ENCODE measurements at regions not wholly inside any gene's neighbourhood (a gene's known extent, or its start where the extent isn't known, plus 50 kb on each side); places are given as distances from the start of the nearest gene placed in this dataset.

- no peak for DNase-seq
- H3K4me1 Mint-ChIP-seq, result no peaks in the 10 kb centered on the region
- no peaks in the 10 kb centered on the region for H3K9me3 Mint-ChIP-seq
- peak overlapping the region in 1 of 6 donors; percentile 4 for H3K27ac Mint-ChIP-seq
- no peak overlapping the region for H3K4me3 Mint-ChIP-seq
- no peaks in the 10 kb centered on the region for H3K36me3 Mint-ChIP-seq
- peaks cover 2 to 5% (median 3%) of the 10 kb centered on the region in 3 donors for H3K27me3 Mint-ChIP-seq (ENCODE audit: low read depth in 3 of 3)
Observed at GRCh38 chr6:137734005-137734874, 132.8 kb upstream of the TNFAIP3 start.

DNA sequence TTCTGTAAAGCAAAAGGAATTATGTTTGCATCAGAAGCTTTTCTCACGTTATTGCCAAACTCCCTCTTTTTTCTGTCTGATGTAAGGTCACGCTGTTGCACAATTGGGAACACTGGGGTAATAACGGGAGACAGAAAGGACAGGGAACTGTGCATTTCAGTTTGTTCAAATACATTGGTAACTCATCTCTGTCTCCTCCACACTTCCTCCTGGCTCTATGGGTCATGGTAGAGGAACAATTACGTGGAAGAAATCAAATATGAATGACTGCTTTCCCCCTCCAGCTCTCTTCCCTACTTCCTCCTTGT, 132.2 kb upstream of the TNFAIP3 start:
- H3K36me3 Mint-ChIP-seq, result no peaks in the 10 kb centered on the region
- H3K4me3 Mint-ChIP-seq, result no peak overlapping the region
- no peak for DNase-seq
- peaks cover 0 to 3% (median 0%) of the 10 kb centered on the region in 6 donors for H3K9me3 Mint-ChIP-seq
- peaks cover 2 to 5% (median 3%) of the 10 kb centered on the region in 3 donors for H3K27me3 Mint-ChIP-seq (ENCODE audit: low read depth in 3 of 3)
- no peaks in the 10 kb centered on the region for H3K4me1 Mint-ChIP-seq
- H3K27ac Mint-ChIP-seq, result peak overlapping the region in 1 of 6 donors; percentile 41

- DNase-seq, result no peak
- H3K4me3 Mint-ChIP-seq, result no peak overlapping the region
- H3K27ac Mint-ChIP-seq, result peak overlapping the region in 2 of 6 donors; percentile 47 to 68
- H3K36me3 Mint-ChIP-seq, result no peaks in the 10 kb centered on the region
- no peaks in the 10 kb centered on the region for H3K4me1 Mint-ChIP-seq
- peaks cover 3 to 10% (median 7%) of the 10 kb centered on the region in 3 donors for H3K27me3 Mint-ChIP-seq (ENCODE audit: low read depth in 3 of 3)
- peaks cover 0 to 3% (median 0%) of the 10 kb centered on the region in 6 donors for H3K9me3 Mint-ChIP-seq
Observed at GRCh38 chr6:137736048-137736818, 130.8 kb upstream of the TNFAIP3 start.

DNA sequence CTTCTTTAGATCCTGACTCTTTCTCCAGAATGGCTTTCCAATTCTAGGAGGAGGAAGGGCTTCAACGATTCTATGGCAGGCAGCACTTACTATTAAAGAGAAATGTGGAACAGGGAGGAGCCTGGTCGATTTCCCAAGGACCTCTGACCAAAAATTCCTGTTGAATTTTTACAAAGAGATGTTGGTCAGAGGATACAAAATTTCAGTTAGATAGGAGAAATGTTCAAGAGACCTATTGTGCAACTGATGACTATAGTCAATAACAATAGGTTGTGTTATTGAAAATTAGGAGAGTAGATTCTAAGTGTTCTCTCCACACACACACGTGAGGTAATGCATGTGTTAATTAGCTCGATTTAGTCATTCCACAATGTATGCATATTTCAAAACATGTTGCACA, 130.1 kb upstream of the TNFAIP3 start:
- DNase-seq, result no peak
- H3K4me1 Mint-ChIP-seq, result no peaks in the 10 kb centered on the region
- no peak overlapping the region for H3K4me3 Mint-ChIP-seq
- H3K9me3 Mint-ChIP-seq, result peaks cover 0 to 3% (median 0%) of the 10 kb centered on the region in 6 donors
- H3K36me3 Mint-ChIP-seq, result no peaks in the 10 kb centered on the region
- peak overlapping the region in 1 of 6 donors; percentile 36 for H3K27ac Mint-ChIP-seq
- peaks cover 3 to 10% (median 7%) of the 10 kb centered on the region in 3 donors for H3K27me3 Mint-ChIP-seq (ENCODE audit: low read depth in 3 of 3)

DNA sequence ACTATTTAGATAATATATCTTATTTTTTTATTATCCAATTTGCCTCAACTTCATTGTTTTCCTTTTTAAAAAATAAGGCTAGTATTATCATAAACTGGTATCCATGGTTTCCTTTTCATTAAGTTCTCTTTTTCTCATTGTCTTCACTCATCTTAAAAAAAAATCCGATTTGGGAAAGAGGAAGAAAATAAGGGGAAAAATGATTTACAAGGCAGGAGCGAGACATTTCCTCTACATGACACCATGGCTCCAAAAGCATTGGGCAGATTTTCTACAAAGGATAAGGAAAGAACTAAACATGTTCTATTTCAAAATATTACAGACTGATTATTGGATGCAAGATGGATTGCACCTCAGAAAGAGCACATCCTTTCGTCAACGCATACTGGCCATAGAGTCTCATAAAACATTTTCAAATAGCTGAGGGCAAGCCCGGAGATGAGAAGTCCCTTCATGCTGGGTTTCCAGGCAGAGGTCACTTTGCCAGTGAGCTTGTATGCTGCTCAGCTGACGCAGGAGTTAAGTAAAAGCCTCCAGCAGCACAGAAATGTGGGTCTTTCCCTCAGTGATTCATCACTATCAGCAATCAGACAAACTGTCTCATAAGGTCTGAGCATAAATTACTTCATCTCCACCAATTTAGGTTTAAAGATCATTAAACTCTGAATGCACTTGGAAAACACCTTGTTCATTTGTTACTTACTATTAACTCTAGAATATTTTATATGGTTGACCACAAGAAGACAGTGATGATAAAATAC, 129.0 kb upstream of the TNFAIP3 start:
- Mint-ChIP-seq H3K9me3 (peaks cover 0 to 3% (median 0%) of the 10 kb centered on the region in 6 donors), H3K4me3 (no peak overlapping the region), H3K27ac (peak overlapping the region in 2 of 6 donors; percentile 2 to 16), H3K4me1 (no peaks in the 10 kb centered on the region), H3K27me3 (ENCODE audit: low read depth in 3 of 3) (peaks cover 2 to 10% (median 7%) of the 10 kb centered on the region in 3 donors), H3K36me3 (no peaks in the 10 kb centered on the region)
- DNase-seq, result no peak

DNA sequence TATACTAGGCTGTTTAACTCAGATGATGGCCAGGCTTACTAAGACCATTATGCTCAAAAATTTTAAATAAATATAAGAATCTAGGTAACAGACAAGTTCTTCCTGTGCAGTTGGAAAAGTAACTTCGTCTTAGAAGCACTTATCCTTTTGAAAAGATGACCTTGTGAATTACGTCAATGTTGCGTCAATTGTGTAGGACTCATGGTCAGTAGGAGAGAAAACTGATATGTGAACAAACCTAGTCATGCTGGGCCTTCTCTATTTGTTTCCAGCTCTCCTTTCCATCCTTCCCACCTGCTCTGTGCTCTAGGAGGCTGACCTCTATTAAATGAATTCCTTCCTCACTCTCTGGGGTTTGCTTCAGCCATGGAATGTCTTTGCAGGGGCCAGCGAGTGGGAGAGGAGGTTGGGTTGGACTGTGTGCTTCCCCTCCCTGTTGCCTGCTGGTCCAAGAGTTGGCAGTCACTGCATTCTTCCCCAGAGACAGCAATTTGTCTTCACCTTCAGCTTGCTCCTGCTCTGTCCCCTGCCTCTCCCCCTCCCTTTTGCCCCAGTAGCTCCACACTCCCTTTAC, 128.0 kb upstream of the TNFAIP3 start:
- peaks cover 0 to 3% (median 0%) of the 10 kb centered on the region in 6 donors for H3K9me3 Mint-ChIP-seq
- DNase-seq, result no peak
- H3K4me1 Mint-ChIP-seq, result peaks cover 0 to 1% of the 10 kb centered on the region in 2 donors
- no peaks in the 10 kb centered on the region for H3K36me3 Mint-ChIP-seq
- H3K4me3 Mint-ChIP-seq, result no peak overlapping the region
- peak overlapping the region in 2 of 6 donors; percentile 31 to 50 for H3K27ac Mint-ChIP-seq
- H3K27me3 Mint-ChIP-seq (ENCODE audit: low read depth in 3 of 3), result peaks cover 2 to 10% (median 6%) of the 10 kb centered on the region in 3 donors

DNA sequence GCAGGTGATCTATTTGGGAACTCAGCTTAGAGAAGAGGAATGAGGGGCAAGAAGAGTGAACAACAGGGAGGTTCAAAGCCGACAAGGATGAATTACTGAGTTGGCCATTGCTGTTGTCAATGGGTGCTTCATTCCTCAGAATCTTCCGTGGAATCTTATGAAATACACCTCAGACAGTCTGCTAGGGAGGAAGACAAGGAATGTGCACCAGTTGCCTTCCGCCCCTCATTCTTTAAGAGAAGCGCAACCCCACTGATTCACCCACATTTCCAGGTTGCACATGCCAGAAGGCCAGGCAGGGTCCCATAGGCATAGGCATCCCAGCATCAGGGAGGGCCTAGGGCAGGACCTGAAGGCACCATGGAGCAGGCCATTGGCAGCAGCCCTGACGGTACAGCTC, 127.5 kb upstream of the TNFAIP3 start:
- peak overlapping the region in 2 of 6 donors; percentile 31 to 50 for H3K27ac Mint-ChIP-seq
- H3K27me3 Mint-ChIP-seq (ENCODE audit: low read depth in 3 of 3), result peaks cover 2 to 10% (median 6%) of the 10 kb centered on the region in 3 donors
- DNase-seq, result no peak
- H3K4me3 Mint-ChIP-seq, result no peak overlapping the region
- H3K36me3 Mint-ChIP-seq, result no peaks in the 10 kb centered on the region
- H3K4me1 Mint-ChIP-seq, result peaks cover 2% of the 10 kb centered on the region in 2 donors
- peaks cover 0 to 3% (median 0%) of the 10 kb centered on the region in 6 donors for H3K9me3 Mint-ChIP-seq

DNA sequence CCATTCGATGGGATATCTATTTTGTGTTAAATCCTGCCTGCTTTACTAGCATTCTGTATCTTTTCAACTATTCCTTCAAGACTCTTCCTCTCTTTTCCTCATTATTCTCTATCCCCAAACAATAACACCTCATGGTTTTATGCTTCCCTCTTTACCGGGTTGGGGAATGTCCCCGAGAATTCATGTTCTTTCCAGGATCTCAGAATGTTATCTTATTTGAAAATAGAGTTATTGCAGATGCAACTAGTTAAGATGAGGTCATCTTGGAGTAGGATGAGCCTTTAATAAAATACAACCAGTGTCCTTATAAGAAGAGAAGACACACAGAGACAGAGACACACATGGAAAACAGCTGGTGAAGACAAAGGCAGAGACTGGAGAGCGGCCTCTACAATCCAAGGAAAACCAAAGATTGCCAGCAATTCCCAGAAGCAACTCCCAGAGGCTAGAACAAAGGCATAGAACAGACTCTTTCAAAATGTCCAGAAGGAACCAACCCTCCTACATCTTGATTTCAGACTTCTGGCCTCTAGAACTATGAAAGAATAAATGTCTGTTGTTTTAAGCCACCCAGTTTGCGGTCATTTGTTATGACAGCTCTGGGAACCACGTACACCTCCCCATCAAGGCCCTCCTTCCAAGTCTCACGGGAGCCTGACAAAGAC, 126.8 kb upstream of the TNFAIP3 start:
- Mint-ChIP-seq H3K36me3 (no peaks in the 10 kb centered on the region), H3K27me3 (ENCODE audit: low read depth in 3 of 3) (peaks cover 0 to 7% (median 6%) of the 10 kb centered on the region in 3 donors), H3K4me3 (no peak overlapping the region), H3K4me1 (peaks cover 8 to 9% of the 10 kb centered on the region in 2 donors), H3K9me3 (peaks cover 0 to 3% (median 0%) of the 10 kb centered on the region in 6 donors), H3K27ac (peak overlapping the region in 3 of 6 donors; percentile 25 to 74 (median 48))
- DNase-seq, result no peak

DNA sequence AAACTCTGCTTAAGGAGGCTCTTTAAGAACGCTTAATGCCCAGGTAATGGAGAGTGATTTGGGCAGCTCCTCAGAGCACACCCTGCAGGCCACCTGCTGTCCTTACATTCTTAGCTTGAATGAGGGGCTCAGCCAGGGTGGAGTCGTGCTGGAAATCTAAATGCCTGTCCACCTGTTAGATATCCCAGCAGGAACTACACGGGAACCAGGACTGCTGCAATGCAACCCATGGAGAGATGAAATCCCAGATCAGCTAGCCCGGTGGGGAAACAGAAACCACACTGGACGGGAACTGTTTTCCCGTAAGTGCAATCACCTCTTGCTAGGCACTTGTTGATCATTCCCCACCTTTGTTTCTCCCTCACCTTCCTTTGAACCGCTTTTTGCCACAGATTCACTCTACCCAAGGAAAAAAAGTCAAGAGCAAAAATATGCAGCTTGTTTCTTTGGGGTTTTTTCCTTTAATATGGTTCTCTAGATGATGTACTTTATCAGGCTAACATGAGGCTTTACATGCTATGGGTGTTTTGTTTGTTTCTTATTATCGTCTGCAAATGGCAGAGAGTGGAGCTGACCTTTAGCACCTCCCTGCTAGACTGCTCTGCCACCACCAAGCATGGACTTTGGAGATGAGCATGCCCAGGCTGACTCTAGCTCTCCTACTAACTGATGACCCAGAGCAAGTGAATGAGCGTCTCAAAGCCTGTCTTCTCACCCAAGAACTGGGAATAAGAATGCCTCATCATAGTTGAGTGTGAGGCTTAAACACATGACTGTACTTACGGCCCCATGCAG, 125.9 kb upstream of the TNFAIP3 start:
- no peak for DNase-seq
- Mint-ChIP-seq H3K9me3 (peaks cover 0 to 3% (median 0%) of the 10 kb centered on the region in 6 donors), H3K36me3 (no peaks in the 10 kb centered on the region), H3K27me3 (ENCODE audit: low read depth in 3 of 3) (peaks cover 0 to 7% (median 6%) of the 10 kb centered on the region in 3 donors), H3K27ac (peak overlapping the region in 3 of 6 donors; percentile 25 to 74 (median 42)), H3K4me1 (peaks cover 14 to 18% of the 10 kb centered on the region in 2 donors), H3K4me3 (no peak overlapping the region)

- peak overlapping the region in 3 of 6 donors; percentile 10 to 61 (median 33) for H3K27ac Mint-ChIP-seq
Observed at GRCh38 chr6:137743493-137743892, 123.6 kb upstream of the TNFAIP3 start.

GRCh38 chr6:137744877-137745276, 122.2 kb upstream of the TNFAIP3 start:
- peaks cover 0 to 12% (median 8%) of the 10 kb centered on the region in 3 donors for H3K27me3 Mint-ChIP-seq (ENCODE audit: low read depth in 3 of 3)
- H3K27ac Mint-ChIP-seq, result peak overlapping the region in 4 of 6 donors; percentile 3 to 59 (median 48)
- peak in 2 of 3 donors; percentile 10 to 30 for DNase-seq
- H3K4me1 Mint-ChIP-seq, result peaks cover 16 to 27% of the 10 kb centered on the region in 2 donors
- H3K36me3 Mint-ChIP-seq, result no peaks in the 10 kb centered on the region
- no peaks in the 10 kb centered on the region for H3K9me3 Mint-ChIP-seq
- no peak overlapping the region for H3K4me3 Mint-ChIP-seq

More at GRCh38 chr6:137743493-137743892, 123.6 kb upstream of the TNFAIP3 start:
- Mint-ChIP-seq H3K36me3 (no peaks in the 10 kb centered on the region), H3K4me1 (peaks cover 14 to 27% of the 10 kb centered on the region in 2 donors), H3K4me3 (no peak overlapping the region), H3K27me3 (ENCODE audit: low read depth in 3 of 3) (peaks cover 0 to 12% (median 8%) of the 10 kb centered on the region in 3 donors), H3K9me3 (peaks cover 0 to 3% (median 0%) of the 10 kb centered on the region in 6 donors)
- no peak for DNase-seq

- H3K4me3 Mint-ChIP-seq, result no peak overlapping the region
Observed at GRCh38 chr6:137745321-137745720, 121.7 kb upstream of the TNFAIP3 start.

More at GRCh38 chr6:137745321-137745720, 121.7 kb upstream of the TNFAIP3 start:
- peaks cover 16 to 27% of the 10 kb centered on the region in 2 donors for H3K4me1 Mint-ChIP-seq
- H3K27ac Mint-ChIP-seq, result peak overlapping the region in 3 of 6 donors; percentile 15 to 78 (median 54)
- DNase-seq, result no peak
- peaks cover 0 to 10% (median 8%) of the 10 kb centered on the region in 3 donors for H3K27me3 Mint-ChIP-seq (ENCODE audit: low read depth in 3 of 3)
- H3K9me3 Mint-ChIP-seq, result no peaks in the 10 kb centered on the region
- H3K36me3 Mint-ChIP-seq, result no peaks in the 10 kb centered on the region
